AG04450 (cell line): ENCODE measurements at regions not wholly inside any gene's neighbourhood (a gene's known extent, or its start where the extent isn't known, plus 50 kb on each side); places are given as distances from the start of the nearest gene placed in this dataset.

Source experiments
- CTCF ChIA-PET: fragments of 300-600, 350-600 bp; formaldehyde crosslinking; extraction: SDS; loops from one replicate; lab custom pipeline; 2022; ENCODE audit warnings: antibody characterized with exemption, inconsistent platforms; lab: Charles Lee
- POLR2A ChIA-PET: fragments of 350-600 bp; formaldehyde crosslinking; extraction: SDS; loops from one replicate; lab custom pipeline; 2021; ENCODE audit warnings: antibody characterized with exemption, inconsistent platforms; lab: Yijun Ruan, JAX
- DNase-seq: peaks from one replicate; pipeline ENCODE4 v3.0.0-alpha.2; 2011; ENCODE audit warnings: low read depth, low spot score
- H3K27ac ChIP-seq: one replicate; pipeline ENCODE4 v1.5.1; 2012; ENCODE audit warnings: low read depth, low read length, control low read depth
- H3K27me3 ChIP-seq: one replicate; pipeline ENCODE4 v1.6.0; 2012; ENCODE audit warnings: low read length; ENCODE audit not compliant: control insufficient read depth, insufficient read depth
- H3K4me3 ChIP-seq: 2 replicates; pipeline ENCODE4 v1.5.1; 2011; ENCODE audit warnings: mild to moderate bottlenecking, low read depth, low read length, control low read depth
- H3K9me3 ChIP-seq: 2 replicates; pipeline ENCODE4 v1.5.1; 2012; ENCODE audit warnings: low read length; ENCODE audit not compliant: control insufficient read depth, insufficient read depth
- TF ChIP-seq, protein P1 (sequence below): IDR thresholded peaks from 2 replicates; pipeline ENCODE4 v1.5.1; 2011; ENCODE audit warnings: low read depth, low read length, control low read depth, inconsistent platforms

- Histone ChIP-seq H3K4me3 (no peak overlapping the region), H3K9me3 (peaks cover 2% of the 10 kb centered on the region; the same call in 1 of the 2 replicates), H3K27me3 (no peaks in the 10 kb centered on the region), H3K27ac (no peak overlapping the region)
- POLR2A ChIA-PET = no interaction called here
- CTCF ChIA-PET = no interaction called here
- TF ChIP-seq, protein P1, sequence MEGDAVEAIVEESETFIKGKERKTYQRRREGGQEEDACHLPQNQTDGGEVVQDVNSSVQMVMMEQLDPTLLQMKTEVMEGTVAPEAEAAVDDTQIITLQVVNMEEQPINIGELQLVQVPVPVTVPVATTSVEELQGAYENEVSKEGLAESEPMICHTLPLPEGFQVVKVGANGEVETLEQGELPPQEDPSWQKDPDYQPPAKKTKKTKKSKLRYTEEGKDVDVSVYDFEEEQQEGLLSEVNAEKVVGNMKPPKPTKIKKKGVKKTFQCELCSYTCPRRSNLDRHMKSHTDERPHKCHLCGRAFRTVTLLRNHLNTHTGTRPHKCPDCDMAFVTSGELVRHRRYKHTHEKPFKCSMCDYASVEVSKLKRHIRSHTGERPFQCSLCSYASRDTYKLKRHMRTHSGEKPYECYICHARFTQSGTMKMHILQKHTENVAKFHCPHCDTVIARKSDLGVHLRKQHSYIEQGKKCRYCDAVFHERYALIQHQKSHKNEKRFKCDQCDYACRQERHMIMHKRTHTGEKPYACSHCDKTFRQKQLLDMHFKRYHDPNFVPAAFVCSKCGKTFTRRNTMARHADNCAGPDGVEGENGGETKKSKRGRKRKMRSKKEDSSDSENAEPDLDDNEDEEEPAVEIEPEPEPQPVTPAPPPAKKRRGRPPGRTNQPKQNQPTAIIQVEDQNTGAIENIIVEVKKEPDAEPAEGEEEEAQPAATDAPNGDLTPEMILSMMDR = no peak
- no peak for DNase-seq
These were observed 375.9 kb upstream of the EYS start for GRCh38 chr6:66082914-66083313.

GRCh38 chr6:66068907-66069306 is 361.9 kb upstream of the EYS start:
- DNase-seq = no peak
- no peak overlapping the region for H3K4me3 ChIP-seq
- H3K27me3 ChIP-seq = no peaks in the 10 kb centered on the region
- no peaks in the 10 kb centered on the region for H3K9me3 ChIP-seq
- CTCF ChIA-PET = no interaction called here
- TF ChIP-seq, protein P1 = no peak
- H3K27ac ChIP-seq = no peak overlapping the region
- POLR2A ChIA-PET = no interaction called here

- Histone ChIP-seq H3K27ac (no peak overlapping the region), H3K27me3 (no peaks in the 10 kb centered on the region), H3K9me3 (no peaks in the 10 kb centered on the region), H3K4me3 (no peak overlapping the region)
- no peak for DNase-seq
- ChIA-PET POLR2A (no interaction called here), CTCF (no interaction called here)
- TF ChIP-seq, protein P1 = no peak
These were observed 361.0 kb upstream of the EYS start for GRCh38 chr6:66068033-66068432.

DNA sequence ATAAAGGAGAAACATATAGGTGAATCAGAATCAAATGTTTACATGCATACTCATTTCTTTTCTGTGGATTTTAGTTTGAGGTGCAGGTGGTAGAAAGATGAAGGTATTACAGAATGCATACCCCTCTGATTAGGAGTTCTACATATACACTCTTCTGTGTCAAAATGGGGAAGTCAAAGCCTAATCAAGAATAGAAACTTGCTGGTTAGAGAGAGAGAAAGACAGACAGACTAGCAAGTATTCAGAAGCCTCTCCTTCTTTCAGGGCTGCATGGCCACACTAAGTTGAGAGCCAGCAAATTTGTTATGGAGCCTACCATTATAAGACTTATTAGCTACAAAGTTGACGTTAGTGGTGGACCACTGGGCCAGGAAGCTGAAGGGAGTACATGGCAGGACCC is 358.3 kb upstream of the EYS start:
- DNase-seq = no peak
- H3K27me3 ChIP-seq = no peaks in the 10 kb centered on the region
- H3K4me3 ChIP-seq = no peak overlapping the region
- H3K27ac ChIP-seq = no peak overlapping the region
- H3K9me3 ChIP-seq = no peaks in the 10 kb centered on the region
- TF ChIP-seq, protein P1 = no peak
- ChIA-PET POLR2A (no interaction called here), CTCF (no interaction called here)

GRCh38 chr6:66057034-66057433 is 350.0 kb upstream of the EYS start:
- TF ChIP-seq, protein P1 = no peak
- ChIA-PET POLR2A (no interaction called here), CTCF (no interaction called here)
- Histone ChIP-seq H3K27me3 (no peaks in the 10 kb centered on the region), H3K4me3 (no peak overlapping the region), H3K27ac (no peak overlapping the region), H3K9me3 (no peaks in the 10 kb centered on the region)
- DNase-seq = no peak
